Tibial artery (tissue), 4 donors: ENCODE measurements at regions not wholly inside any gene's neighbourhood (a gene's known extent, or its start where the extent isn't known, plus 50 kb on each side); places are given as distances from the start of the nearest gene placed in this dataset.

Experiments
- DNase-seq, 2 donors: peaks; one replicate each; pipeline ENCODE4 v3.0.0-alpha.2; 2019
- H3K27ac ChIP-seq, 2 donors: fragments of 200-600 bp; sonication (generic) in 1 of 2; 1 replicate in 1 of 2; 2 replicates in 1 of 2; pipeline ENCODE4 v1.5.1; 2018 to 2019; ENCODE audit warnings: mild to moderate bottlenecking in 1 of 2
- H3K27me3 ChIP-seq, 2 donors: fragments of 200-600 bp; sonication (generic) in 1 of 2; one replicate each; pipeline versions ENCODE4 v1.5.1 to v1.6.0; 2016 to 2019
- H3K36me3 ChIP-seq, 3 donors: fragments of 200-600 bp; sonication (generic) in 2 of 3; one replicate each; pipeline ENCODE4 v1.5.1; 2016 to 2019; ENCODE audit warnings: mild to moderate bottlenecking in 2 of 3
- H3K4me1 ChIP-seq, 4 donors: fragments of 200-600 bp; sonication (generic) in 2 of 4; 1 replicate in 3 of 4; 2 replicates in 1 of 4; pipeline ENCODE4 v1.5.1; 2016 to 2019
- H3K4me3 ChIP-seq, 2 donors: fragments of 200-600 bp; sonication (generic) in 1 of 2; 1 replicate in 1 of 2; 2 replicates in 1 of 2; pipeline ENCODE4 v1.5.1; 2018 to 2019; ENCODE audit warnings: mild to moderate bottlenecking in 2 of 2
- H3K9me3 ChIP-seq, 3 donors: fragments of 200-600 bp; sonication (generic) in 1 of 3; one replicate each; pipeline ENCODE4 v1.5.1; 2016 to 2019
- CTCF ChIP-seq, 2 experiments: fragments of 200-600 bp in 1 of 2; fragments of 450-650 bp in 1 of 2; IDR thresholded peaks; one replicate each; pipeline ENCODE4 v1.5.1; 2017 to 2019; ENCODE audit warnings: antibody characterized with exemption in 2 of 2, mild to moderate bottlenecking in 1 of 2, moderate library complexity in 1 of 2
- intact Hi-C: fragments of 100-400 bp; cut with DNase I; formaldehyde crosslinking; loops from one replicate; pipeline ENCODE4 v1.15.0; 2023; ENCODE audit warnings: low total_unique reads

- no peak overlapping the region for H3K4me3 ChIP-seq
- H3K4me1 ChIP-seq, result no peaks in the 10 kb centered on the region
- no peak for DNase-seq
- no peak for TF ChIP-seq CTCF (IDR thresholded peaks at IDR 0.05)
- no peaks in the 10 kb centered on the region for H3K9me3 ChIP-seq
- no peak overlapping the region for H3K27ac ChIP-seq
- intact Hi-C loops, result no loop called here
- H3K27me3 ChIP-seq, result no peaks in the 10 kb centered on the region
- no peaks in the 10 kb centered on the region for H3K36me3 ChIP-seq
Measured at GRCh38 chr7:46197785-46198540, 276.9 kb upstream of the IGFBP3 start.

- DNase-seq, result no peak
- Histone ChIP-seq H3K4me3 (no peak overlapping the region), H3K4me1 (no peaks in the 10 kb centered on the region), H3K36me3 (no peaks in the 10 kb centered on the region), H3K27me3 (no peaks in the 10 kb centered on the region), H3K9me3 (no peaks in the 10 kb centered on the region), H3K27ac (no peak overlapping the region)
- intact Hi-C loops, result no loop called here
- no peak for TF ChIP-seq CTCF (IDR thresholded peaks at IDR 0.05)
Measured at GRCh38 chr7:46195934-46196333, 274.9 kb upstream of the IGFBP3 start.

GRCh38 chr7:46192271-46192670, 271.2 kb upstream of the IGFBP3 start:
- DNase-seq, result no peak
- intact Hi-C loops, result no loop called here
- Histone ChIP-seq H3K27me3 (no peaks in the 10 kb centered on the region), H3K27ac (no peak overlapping the region), H3K4me3 (no peak overlapping the region), H3K4me1 (no peaks in the 10 kb centered on the region), H3K36me3 (no peaks in the 10 kb centered on the region), H3K9me3 (no peaks in the 10 kb centered on the region)
- TF ChIP-seq CTCF (IDR thresholded peaks at IDR 0.05), result no peak

- intact Hi-C loops, result no loop called here
- Histone ChIP-seq H3K36me3 (no peaks in the 10 kb centered on the region), H3K9me3 (no peaks in the 10 kb centered on the region), H3K27ac (no peak overlapping the region), H3K4me3 (no peak overlapping the region), H3K27me3 (no peaks in the 10 kb centered on the region), H3K4me1 (no peaks in the 10 kb centered on the region)
- no peak for DNase-seq
- TF ChIP-seq CTCF (IDR thresholded peaks at IDR 0.05), result no peak
Measured at GRCh38 chr7:46191776-46192175, 270.7 kb upstream of the IGFBP3 start.

GRCh38 chr7:46191296-46191695, 270.2 kb upstream of the IGFBP3 start:
- DNase-seq, result no peak
- H3K27ac ChIP-seq, result no peak overlapping the region
- no peaks in the 10 kb centered on the region for H3K27me3 ChIP-seq
- H3K36me3 ChIP-seq, result no peaks in the 10 kb centered on the region
- H3K4me1 ChIP-seq, result no peaks in the 10 kb centered on the region
- intact Hi-C loops, result no loop called here
- H3K4me3 ChIP-seq, result no peak overlapping the region
- no peaks in the 10 kb centered on the region for H3K9me3 ChIP-seq
- TF ChIP-seq CTCF (IDR thresholded peaks at IDR 0.05), result no peak
